ENCODE measurements at regions not wholly inside any gene's neighbourhood (a gene's known extent, or its start where the extent isn't known, plus 50 kb on each side); places are given as distances from the start of the nearest gene placed in this dataset.

DNA sequence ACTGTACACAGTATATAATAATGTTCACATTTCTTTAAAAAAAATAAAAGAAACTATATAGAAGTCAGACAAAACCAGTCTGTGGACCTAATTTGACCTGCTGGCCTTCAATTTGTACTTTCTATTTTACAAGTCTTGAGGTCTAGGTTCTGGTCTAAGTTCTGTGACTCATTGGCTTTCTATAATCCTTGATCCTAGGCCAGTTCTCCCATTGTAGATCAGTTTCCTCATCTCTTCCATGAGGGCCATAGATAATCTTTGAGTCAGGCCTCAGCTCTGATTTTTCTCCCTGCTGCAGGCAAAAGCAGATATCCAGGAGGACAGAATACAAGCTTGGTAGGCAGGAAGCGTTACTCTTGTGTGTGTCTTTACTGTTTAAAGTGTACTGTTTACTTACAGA is 603.7 kb upstream of the CAMK1G start:
- no peak overlapping the region for H3K4me3 ChIP-seq (ENCODE audit: low read depth, low read length)
- ChIA-PET POLR2A (no interaction called here), CTCF (no interaction called here)
- Mint-ChIP-seq H3K4me1 (ENCODE audit: low read depth, unreplicated experiment) (no peaks in the 10 kb centered on the region), H3K36me3 (ENCODE audit: insufficient read depth, unreplicated experiment) (no peaks in the 10 kb centered on the region), H3K27me3 (ENCODE audit: insufficient read depth, unreplicated experiment) (peaks cover 5% of the 10 kb centered on the region), H3K27ac (ENCODE audit: unreplicated experiment) (no peak overlapping the region), H3K9me3 (ENCODE audit: unreplicated experiment) (no peaks in the 10 kb centered on the region), H3K4me3 (ENCODE audit: unreplicated experiment) (no peak overlapping the region)
- no peaks in the 10 kb centered on the region for H3K9me3 ChIP-seq
- TF ChIP-seq, protein P1, sequence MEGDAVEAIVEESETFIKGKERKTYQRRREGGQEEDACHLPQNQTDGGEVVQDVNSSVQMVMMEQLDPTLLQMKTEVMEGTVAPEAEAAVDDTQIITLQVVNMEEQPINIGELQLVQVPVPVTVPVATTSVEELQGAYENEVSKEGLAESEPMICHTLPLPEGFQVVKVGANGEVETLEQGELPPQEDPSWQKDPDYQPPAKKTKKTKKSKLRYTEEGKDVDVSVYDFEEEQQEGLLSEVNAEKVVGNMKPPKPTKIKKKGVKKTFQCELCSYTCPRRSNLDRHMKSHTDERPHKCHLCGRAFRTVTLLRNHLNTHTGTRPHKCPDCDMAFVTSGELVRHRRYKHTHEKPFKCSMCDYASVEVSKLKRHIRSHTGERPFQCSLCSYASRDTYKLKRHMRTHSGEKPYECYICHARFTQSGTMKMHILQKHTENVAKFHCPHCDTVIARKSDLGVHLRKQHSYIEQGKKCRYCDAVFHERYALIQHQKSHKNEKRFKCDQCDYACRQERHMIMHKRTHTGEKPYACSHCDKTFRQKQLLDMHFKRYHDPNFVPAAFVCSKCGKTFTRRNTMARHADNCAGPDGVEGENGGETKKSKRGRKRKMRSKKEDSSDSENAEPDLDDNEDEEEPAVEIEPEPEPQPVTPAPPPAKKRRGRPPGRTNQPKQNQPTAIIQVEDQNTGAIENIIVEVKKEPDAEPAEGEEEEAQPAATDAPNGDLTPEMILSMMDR (IDR thresholded peaks at IDR 0.05; ENCODE audit: insufficient read depth in 1 of 2, low read depth in 1 of 2, low read length in 1 of 2, severe bottlenecking in 1 of 2, unreplicated experiment in 1 of 2): no peak
- H3K4me1 ChIP-seq: no peaks in the 10 kb centered on the region
- DNase-seq: no peak
- intact Hi-C loops (cut with micrococcal nuclease; ENCODE audit: unreplicated experiment): no loop called here
- no TSS peak for BruUV-seq (replicated peaks)
- no peaks in the 10 kb centered on the region for H3K36me3 ChIP-seq (ENCODE audit: control insufficient read depth, insufficient read depth, low read length)
- no peaks in the 10 kb centered on the region for H3K27me3 ChIP-seq (replicated peaks; ENCODE audit: control insufficient read depth, insufficient read depth, low read length)

DNA sequence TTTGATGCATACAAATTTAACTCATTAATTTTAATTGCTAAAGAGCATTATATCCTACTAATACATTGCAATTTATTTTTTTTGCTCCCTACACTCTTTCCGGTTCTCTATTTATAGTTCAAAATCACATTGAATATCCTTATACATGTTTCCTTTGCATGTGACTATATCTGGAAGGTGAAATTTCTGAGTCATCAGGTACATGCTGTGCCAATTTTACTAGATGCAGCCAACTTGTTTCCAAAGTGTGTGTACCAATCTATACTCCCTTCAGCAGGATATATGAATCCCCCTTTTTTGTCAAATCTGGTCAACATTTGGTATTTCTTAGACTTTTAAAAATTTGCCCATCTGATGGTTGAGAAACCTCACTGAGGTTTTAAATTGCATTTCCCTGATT is 602.9 kb upstream of the CAMK1G start:
- no peaks in the 10 kb centered on the region for H3K9me3 Mint-ChIP-seq (ENCODE audit: unreplicated experiment)
- Histone ChIP-seq H3K36me3 (ENCODE audit: control insufficient read depth, insufficient read depth, low read length) (no peaks in the 10 kb centered on the region), H3K9me3 (no peaks in the 10 kb centered on the region), H3K4me1 (no peaks in the 10 kb centered on the region), H3K4me3 (ENCODE audit: low read depth, low read length) (no peak overlapping the region), H3K27me3 (replicated peaks; ENCODE audit: control insufficient read depth, insufficient read depth, low read length) (no peaks in the 10 kb centered on the region)
- no peak for DNase-seq
- ChIA-PET CTCF (no interaction called here), POLR2A (no interaction called here)
- no peak overlapping the region for H3K27ac Mint-ChIP-seq (ENCODE audit: unreplicated experiment)
- TF ChIP-seq, protein P1 (IDR thresholded peaks at IDR 0.05; ENCODE audit: insufficient read depth in 1 of 2, low read depth in 1 of 2, low read length in 1 of 2, severe bottlenecking in 1 of 2, unreplicated experiment in 1 of 2): no peak
- H3K27me3 Mint-ChIP-seq (ENCODE audit: insufficient read depth, unreplicated experiment): peaks cover 3% of the 10 kb centered on the region
- BruUV-seq (replicated peaks): no TSS peak
- H3K36me3 Mint-ChIP-seq (ENCODE audit: insufficient read depth, unreplicated experiment): no peaks in the 10 kb centered on the region
- no peaks in the 10 kb centered on the region for H3K4me1 Mint-ChIP-seq (ENCODE audit: low read depth, unreplicated experiment)
- no peak overlapping the region for H3K4me3 Mint-ChIP-seq (ENCODE audit: unreplicated experiment)
- intact Hi-C loops (cut with micrococcal nuclease; ENCODE audit: unreplicated experiment): no loop called here

DNA sequence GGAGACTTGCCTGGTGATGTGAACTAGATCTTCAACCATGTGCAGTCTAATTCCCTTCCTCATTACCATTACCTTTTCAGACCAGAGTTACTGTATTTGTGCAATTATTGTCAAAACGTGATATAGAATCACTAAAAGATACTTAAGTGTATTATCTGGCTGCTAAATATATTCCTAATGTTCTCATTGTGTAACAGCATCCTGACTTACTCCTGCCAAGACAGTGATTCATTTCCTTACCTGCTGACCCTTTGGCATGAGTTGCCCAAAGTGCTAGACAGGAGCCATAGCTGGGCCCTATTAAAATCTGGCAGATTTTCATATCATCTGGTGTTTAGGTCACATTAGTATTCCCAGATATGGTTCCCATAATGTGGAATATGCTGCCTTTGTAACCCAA is 598.3 kb upstream of the CAMK1G start:
- H3K4me3 Mint-ChIP-seq (ENCODE audit: unreplicated experiment): no peak overlapping the region
- intact Hi-C loops (cut with micrococcal nuclease; ENCODE audit: unreplicated experiment): no loop called here
- H3K4me1 Mint-ChIP-seq (ENCODE audit: low read depth, unreplicated experiment): peaks cover 7% of the 10 kb centered on the region
- TF ChIP-seq, protein P1 (IDR thresholded peaks at IDR 0.05; ENCODE audit: insufficient read depth in 1 of 2, low read depth in 1 of 2, low read length in 1 of 2, severe bottlenecking in 1 of 2, unreplicated experiment in 1 of 2): no peak
- no peak for DNase-seq
- no peaks in the 10 kb centered on the region for H3K36me3 Mint-ChIP-seq (ENCODE audit: insufficient read depth, unreplicated experiment)
- POLR2A ChIA-PET: no interaction called here
- no peak overlapping the region for H3K27ac Mint-ChIP-seq (ENCODE audit: unreplicated experiment)
- 0 out of 2 replicates have a peak, but pooled peaks cover 3% of the 10 kb centered on the region for H3K4me1 ChIP-seq
- no peaks in the 10 kb centered on the region for H3K36me3 ChIP-seq (ENCODE audit: control insufficient read depth, insufficient read depth, low read length)
- no TSS peak for BruUV-seq (replicated peaks)
- H3K27me3 ChIP-seq (replicated peaks; ENCODE audit: control insufficient read depth, insufficient read depth, low read length): no peaks in the 10 kb centered on the region
- H3K27me3 Mint-ChIP-seq (ENCODE audit: insufficient read depth, unreplicated experiment): peaks cover 3% of the 10 kb centered on the region
- CTCF ChIA-PET: no interaction called here
- peaks cover 4% of the 10 kb centered on the region for H3K9me3 Mint-ChIP-seq (ENCODE audit: unreplicated experiment)
- H3K9me3 ChIP-seq: no peaks in the 10 kb centered on the region
- no peak overlapping the region for H3K4me3 ChIP-seq (ENCODE audit: low read depth, low read length)

Measured in Caco-2 (cell line).